ENCODE measurements at regions not wholly inside any gene's neighbourhood (a gene's known extent, or its start where the extent isn't known, plus 50 kb on each side); places are given as distances from the start of the nearest gene placed in this dataset.

DNA sequence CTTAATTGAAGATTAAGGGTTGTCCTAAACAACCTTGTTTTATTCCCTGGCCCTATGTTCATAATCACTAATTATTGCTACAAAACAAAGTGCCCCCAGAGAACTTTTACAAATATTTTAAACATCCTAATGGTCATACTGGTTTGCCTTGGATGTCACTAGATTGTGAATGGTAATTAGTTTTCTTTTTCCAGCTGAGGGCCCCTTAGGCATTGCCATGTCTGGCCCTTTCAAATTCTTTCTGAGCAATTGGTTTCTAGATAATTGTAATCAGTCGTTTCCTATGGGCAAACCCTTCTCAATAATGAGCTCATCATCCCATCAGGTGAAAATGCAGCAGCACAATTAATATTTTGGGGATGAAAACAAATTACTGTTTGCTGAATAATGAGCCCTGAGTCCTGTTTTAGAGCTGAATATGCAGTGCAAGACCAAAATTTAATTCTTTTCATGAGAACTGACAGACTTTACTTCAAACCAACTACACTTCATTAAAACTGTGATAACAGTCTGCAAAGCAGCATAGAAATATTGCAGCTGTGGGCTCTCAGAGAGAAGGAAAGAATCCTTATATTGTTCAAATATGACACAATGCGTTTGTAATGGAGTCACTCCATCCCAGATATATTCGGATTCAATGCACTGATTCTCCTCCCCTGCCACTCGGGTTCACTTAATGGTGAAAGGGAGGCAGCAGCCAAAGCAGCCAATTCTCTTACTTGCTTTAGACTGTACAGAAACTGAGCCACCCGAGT is 67.7 kb upstream of the ARHGAP5 start:
- TF ChIP-seq, protein P1, sequence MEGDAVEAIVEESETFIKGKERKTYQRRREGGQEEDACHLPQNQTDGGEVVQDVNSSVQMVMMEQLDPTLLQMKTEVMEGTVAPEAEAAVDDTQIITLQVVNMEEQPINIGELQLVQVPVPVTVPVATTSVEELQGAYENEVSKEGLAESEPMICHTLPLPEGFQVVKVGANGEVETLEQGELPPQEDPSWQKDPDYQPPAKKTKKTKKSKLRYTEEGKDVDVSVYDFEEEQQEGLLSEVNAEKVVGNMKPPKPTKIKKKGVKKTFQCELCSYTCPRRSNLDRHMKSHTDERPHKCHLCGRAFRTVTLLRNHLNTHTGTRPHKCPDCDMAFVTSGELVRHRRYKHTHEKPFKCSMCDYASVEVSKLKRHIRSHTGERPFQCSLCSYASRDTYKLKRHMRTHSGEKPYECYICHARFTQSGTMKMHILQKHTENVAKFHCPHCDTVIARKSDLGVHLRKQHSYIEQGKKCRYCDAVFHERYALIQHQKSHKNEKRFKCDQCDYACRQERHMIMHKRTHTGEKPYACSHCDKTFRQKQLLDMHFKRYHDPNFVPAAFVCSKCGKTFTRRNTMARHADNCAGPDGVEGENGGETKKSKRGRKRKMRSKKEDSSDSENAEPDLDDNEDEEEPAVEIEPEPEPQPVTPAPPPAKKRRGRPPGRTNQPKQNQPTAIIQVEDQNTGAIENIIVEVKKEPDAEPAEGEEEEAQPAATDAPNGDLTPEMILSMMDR (IDR thresholded peaks at IDR 0.05 in 4 of 5, conservative IDR thresholded peaks at IDR 0.05 in 1 of 5): no peak
- TF ChIP-seq POLR2A (IDR thresholded peaks at IDR 0.05): no peak

Measured in gastrocnemius medialis (tissue), 4 donors.